ENCODE measurements at regions not wholly inside any gene's neighbourhood (a gene's known extent, or its start where the extent isn't known, plus 50 kb on each side); places are given as distances from the start of the nearest gene placed in this dataset.

- Histone ChIP-seq H3K27me3 (no peaks in the 10 kb centered on the region), H3K4me1 (peaks cover 0 to 3% (median 0%) of the 10 kb centered on the region in 9 donors), H3K4me3 (no peak overlapping the region), H3K9me3 (no peaks in the 10 kb centered on the region), H3K36me3 (no peaks in the 10 kb centered on the region), H3K27ac (no peak overlapping the region)
- intact Hi-C loops (cut with DNase I): no loop called here
- no peak for DNase-seq
- TF ChIP-seq, protein P1, sequence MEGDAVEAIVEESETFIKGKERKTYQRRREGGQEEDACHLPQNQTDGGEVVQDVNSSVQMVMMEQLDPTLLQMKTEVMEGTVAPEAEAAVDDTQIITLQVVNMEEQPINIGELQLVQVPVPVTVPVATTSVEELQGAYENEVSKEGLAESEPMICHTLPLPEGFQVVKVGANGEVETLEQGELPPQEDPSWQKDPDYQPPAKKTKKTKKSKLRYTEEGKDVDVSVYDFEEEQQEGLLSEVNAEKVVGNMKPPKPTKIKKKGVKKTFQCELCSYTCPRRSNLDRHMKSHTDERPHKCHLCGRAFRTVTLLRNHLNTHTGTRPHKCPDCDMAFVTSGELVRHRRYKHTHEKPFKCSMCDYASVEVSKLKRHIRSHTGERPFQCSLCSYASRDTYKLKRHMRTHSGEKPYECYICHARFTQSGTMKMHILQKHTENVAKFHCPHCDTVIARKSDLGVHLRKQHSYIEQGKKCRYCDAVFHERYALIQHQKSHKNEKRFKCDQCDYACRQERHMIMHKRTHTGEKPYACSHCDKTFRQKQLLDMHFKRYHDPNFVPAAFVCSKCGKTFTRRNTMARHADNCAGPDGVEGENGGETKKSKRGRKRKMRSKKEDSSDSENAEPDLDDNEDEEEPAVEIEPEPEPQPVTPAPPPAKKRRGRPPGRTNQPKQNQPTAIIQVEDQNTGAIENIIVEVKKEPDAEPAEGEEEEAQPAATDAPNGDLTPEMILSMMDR (IDR thresholded peaks at IDR 0.05): no peak
- no peak for ATAC-seq
- WGBS, 2 donors: 93 to 96% methylated on average over 4 of the region's 4 CpGs
These were observed 344.9 kb downstream of the EFNA5 start for GRCh38 chr5:107325866-107326265.

DNA sequence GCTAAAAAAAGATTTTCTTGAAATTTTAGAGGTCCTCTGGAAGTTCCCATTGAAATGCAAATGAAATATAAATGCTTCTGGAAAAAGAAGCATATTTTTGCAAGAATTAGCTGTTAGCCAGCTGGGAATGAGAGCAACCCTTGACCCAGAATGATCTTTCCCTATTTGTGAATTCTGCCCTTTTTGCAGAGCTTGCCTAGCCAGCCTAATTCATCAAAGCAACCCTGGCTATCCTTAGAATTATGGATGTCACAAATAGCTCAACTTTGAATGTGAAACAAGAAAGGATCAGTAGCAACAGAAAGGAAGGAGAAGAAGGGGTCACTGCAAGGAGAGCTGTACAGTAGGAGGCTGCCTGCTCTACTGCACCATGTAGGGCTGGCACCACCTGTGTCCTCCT, 345.9 kb downstream of the EFNA5 start:
- Histone ChIP-seq H3K9me3 (no peaks in the 10 kb centered on the region), H3K27ac (no peak overlapping the region), H3K4me1 (peaks cover 0 to 4% (median 0%) of the 10 kb centered on the region in 9 donors), H3K36me3 (no peaks in the 10 kb centered on the region), H3K4me3 (no peak overlapping the region), H3K27me3 (no peaks in the 10 kb centered on the region)
- no peak for ATAC-seq
- TF ChIP-seq, protein P1 (IDR thresholded peaks at IDR 0.05): no peak
- intact Hi-C loops (cut with DNase I): no loop called here
- DNase-seq: no peak

- Histone ChIP-seq H3K36me3 (no peaks in the 10 kb centered on the region), H3K27me3 (no peaks in the 10 kb centered on the region), H3K4me1 (peaks cover 0 to 4% (median 0%) of the 10 kb centered on the region in 9 donors), H3K9me3 (no peaks in the 10 kb centered on the region), H3K27ac (no peak overlapping the region), H3K4me3 (no peak overlapping the region)
- ATAC-seq (no peak), DNase-seq (no peak)
- WGBS, 2 donors: 84 to 97% methylated on average over 1 of the region's 1 CpG
- intact Hi-C loops (cut with DNase I): no loop called here
- TF ChIP-seq, protein P1 (IDR thresholded peaks at IDR 0.05): no peak
These were observed 346.7 kb downstream of the EFNA5 start for GRCh38 chr5:107324071-107324470.

DNA sequence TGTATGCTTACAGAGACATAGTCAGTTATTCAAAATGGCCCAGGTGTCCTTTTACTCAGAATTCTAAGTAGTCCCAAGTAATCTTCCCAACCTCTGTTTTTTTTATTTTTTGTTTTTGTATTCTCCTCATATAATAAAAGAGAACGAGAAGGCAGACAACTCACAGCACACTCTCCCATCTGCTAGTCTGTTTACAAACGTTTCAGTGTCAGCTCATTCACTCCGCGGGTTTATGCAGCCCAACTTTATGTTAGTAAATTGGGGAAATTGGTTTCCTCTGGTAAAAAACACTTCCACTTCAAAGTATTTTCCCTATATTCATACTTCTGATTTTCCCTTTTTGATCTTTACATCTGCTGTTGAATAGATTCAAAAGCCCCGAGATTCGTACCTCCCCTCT, 347.2 kb downstream of the EFNA5 start:
- 89 to 91% methylated on average over 6 of the region's 6 CpGs for WGBS, 2 donors
- intact Hi-C loops (cut with DNase I): no loop called here
- peaks cover 0 to 4% (median 0%) of the 10 kb centered on the region in 9 donors for H3K4me1 ChIP-seq

More for the DNA sequence above, 347.2 kb downstream of the EFNA5 start:
- DNase-seq: no peak
- ATAC-seq: no peak
- H3K27ac ChIP-seq: no peak overlapping the region
- H3K27me3 ChIP-seq: no peaks in the 10 kb centered on the region
- no peak overlapping the region for H3K4me3 ChIP-seq
- no peaks in the 10 kb centered on the region for H3K9me3 ChIP-seq
- H3K36me3 ChIP-seq: no peaks in the 10 kb centered on the region
- TF ChIP-seq, protein P1 (IDR thresholded peaks at IDR 0.05): no peak
